ENCODE measurements at regions not wholly inside any gene's neighbourhood (a gene's known extent, or its start where the extent isn't known, plus 50 kb on each side); places are given as distances from the start of the nearest gene placed in this dataset.

GRCh38 chr5:147996379-147996778, 67.4 kb upstream of the SPINK5 start (continued):
- TF ChIP-seq ZNF560 (tag by site-specific recombination; IDR thresholded peaks at IDR 0.05; ENCODE audit: borderline replicate concordance) (no peak), ZNF530 (tag by site-specific recombination; IDR thresholded peaks at IDR 0.05; ENCODE audit: low read depth) (no peak), ZNF175 (tag by site-specific recombination; IDR thresholded peaks at IDR 0.05) (no peak), ZBTB20 (tag by site-specific recombination; IDR thresholded peaks at IDR 0.05) (no peak)
- TF ChIP-seq, protein P1, sequence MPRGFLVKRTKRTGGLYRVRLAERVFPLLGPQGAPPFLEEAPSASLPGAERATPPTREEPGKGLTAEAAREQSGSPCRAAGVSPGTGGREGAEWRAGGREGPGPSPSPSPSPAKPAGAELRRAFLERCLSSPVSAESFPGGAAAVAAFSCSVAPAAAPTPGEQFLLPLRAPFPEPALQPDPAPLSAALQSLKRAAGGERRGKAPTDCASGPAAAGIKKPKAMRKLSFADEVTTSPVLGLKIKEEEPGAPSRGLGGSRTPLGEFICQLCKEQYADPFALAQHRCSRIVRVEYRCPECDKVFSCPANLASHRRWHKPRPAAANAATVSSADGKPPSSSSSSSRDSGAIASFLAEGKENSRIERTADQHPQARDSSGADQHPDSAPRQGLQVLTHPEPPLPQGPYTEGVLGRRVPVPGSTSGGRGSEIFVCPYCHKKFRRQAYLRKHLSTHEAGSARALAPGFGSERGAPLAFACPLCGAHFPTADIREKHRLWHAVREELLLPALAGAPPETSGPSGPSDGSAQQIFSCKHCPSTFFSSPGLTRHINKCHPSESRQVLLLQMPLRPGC (tag by site-specific recombination; IDR thresholded peaks at IDR 0.05), result no peak

DNA sequence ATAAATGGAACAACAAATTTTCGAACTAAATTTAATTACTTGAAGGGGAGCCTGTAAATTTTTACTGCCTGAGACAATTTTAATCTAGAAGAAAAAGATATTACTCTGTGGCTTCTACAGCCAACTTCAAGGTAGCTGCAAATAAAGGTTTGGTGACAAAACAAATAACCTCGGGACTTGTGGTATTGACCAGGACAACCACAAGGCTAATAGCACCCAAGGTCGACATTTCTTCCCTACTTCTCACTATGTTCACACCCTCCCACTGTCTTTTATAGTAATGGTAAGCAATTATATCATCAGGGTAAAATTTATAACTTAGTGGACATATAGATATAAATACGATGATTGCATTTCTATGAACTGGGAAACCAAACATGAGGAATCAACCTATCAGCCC, 67.9 kb upstream of the SPINK5 start:
- TF ChIP-seq KLF10 (tag by site-specific recombination; IDR thresholded peaks at IDR 0.05), result no peak
- TF ChIP-seq GLIS2 (tag by site-specific recombination; IDR thresholded peaks at IDR 0.05), result no peak
- no peak for TF ChIP-seq ZNF121 (tag by site-specific recombination; IDR thresholded peaks at IDR 0.05)
- TF ChIP-seq GLI4 (tag by site-specific recombination; IDR thresholded peaks at IDR 0.05), result no peak
- no peak for TF ChIP-seq ZSCAN23 (tag by site-specific recombination; IDR thresholded peaks at IDR 0.05)
- TF ChIP-seq TCF7L2 (IDR thresholded peaks at IDR 0.05; ENCODE audit: borderline replicate concordance, low read depth, low read length), result no peak
- no peak for TF ChIP-seq SP2 (tag by site-specific recombination; IDR thresholded peaks at IDR 0.05)
- no peak for TF ChIP-seq ZBTB21 (tag by site-specific recombination; IDR thresholded peaks at IDR 0.05)
- no peak for TF ChIP-seq ZNF324 (tag by site-specific recombination; IDR thresholded peaks at IDR 0.05)
- no peak for TF ChIP-seq ZNF830 (tag by site-specific recombination; IDR thresholded peaks at IDR 0.05; ENCODE audit: low read depth)
- no peak for TF ChIP-seq OSR2 (tag by site-specific recombination; IDR thresholded peaks at IDR 0.05)
- Histone ChIP-seq H3K27ac (ENCODE audit: extremely low read depth, low read depth, low read length) (no peak overlapping the region), H3K4me1 (ENCODE audit: control insufficient read depth, insufficient read depth, low read length) (no peaks in the 10 kb centered on the region), H3K9me3 (ENCODE audit: control insufficient read depth, insufficient read depth, low read depth, low read length) (no peaks in the 10 kb centered on the region), H3K36me3 (ENCODE audit: control insufficient read depth in 2 of 2, insufficient read depth in 1 of 2, low read length in 2 of 2) (no peaks in the 10 kb centered on the region), H3K4me3 (ENCODE audit: low read depth, low read length) (no peak overlapping the region)
- ChIA-PET CTCF (no interaction called here), POLR2A (no interaction called here)

DNA sequence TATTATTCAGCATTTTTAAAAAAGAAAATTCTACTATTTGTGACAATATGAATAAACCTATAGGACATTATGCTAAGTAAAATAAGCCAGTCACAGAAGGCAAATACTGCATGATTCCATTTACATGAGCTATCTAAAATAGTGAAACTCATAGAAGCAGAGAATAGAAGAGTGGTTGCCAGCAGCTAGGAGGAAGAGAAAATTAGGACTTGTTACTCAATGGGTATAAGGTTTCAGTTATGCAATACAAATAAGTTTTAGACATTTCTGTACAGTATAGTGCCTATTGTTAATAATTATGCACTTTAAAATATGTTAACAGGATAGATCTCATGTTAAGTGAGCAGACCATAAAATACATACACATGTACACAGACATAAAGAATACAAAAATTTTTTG, 73.8 kb upstream of the SPINK5 start:
- CTCF ChIA-PET, result interaction anchor here (0.6 kb wide), 1 partner anchor 14 kb away, joined by 3 read pairs; no protein-coding TSS in a partner anchor
- Histone ChIP-seq H3K36me3 (ENCODE audit: control insufficient read depth in 2 of 2, insufficient read depth in 1 of 2, low read length in 2 of 2) (no peaks in the 10 kb centered on the region), H3K27ac (ENCODE audit: extremely low read depth, low read depth, low read length) (no peak overlapping the region), H3K9me3 (ENCODE audit: control insufficient read depth, insufficient read depth, low read depth, low read length) (no peaks in the 10 kb centered on the region), H3K4me3 (ENCODE audit: low read depth, low read length) (no peak overlapping the region), H3K4me1 (ENCODE audit: control insufficient read depth, insufficient read depth, low read length) (no peaks in the 10 kb centered on the region)
- POLR2A ChIA-PET, result no interaction called here
- TF ChIP-seq, protein P2, sequence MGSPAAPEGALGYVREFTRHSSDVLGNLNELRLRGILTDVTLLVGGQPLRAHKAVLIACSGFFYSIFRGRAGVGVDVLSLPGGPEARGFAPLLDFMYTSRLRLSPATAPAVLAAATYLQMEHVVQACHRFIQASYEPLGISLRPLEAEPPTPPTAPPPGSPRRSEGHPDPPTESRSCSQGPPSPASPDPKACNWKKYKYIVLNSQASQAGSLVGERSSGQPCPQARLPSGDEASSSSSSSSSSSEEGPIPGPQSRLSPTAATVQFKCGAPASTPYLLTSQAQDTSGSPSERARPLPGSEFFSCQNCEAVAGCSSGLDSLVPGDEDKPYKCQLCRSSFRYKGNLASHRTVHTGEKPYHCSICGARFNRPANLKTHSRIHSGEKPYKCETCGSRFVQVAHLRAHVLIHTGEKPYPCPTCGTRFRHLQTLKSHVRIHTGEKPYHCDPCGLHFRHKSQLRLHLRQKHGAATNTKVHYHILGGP (tag by site-specific recombination; IDR thresholded peaks at IDR 0.05), result no peak
- TF ChIP-seq ZBTB6 (tag by site-specific recombination; IDR thresholded peaks at IDR 0.05), result no peak
- no peak for TF ChIP-seq ZNF433 (tag by site-specific recombination; IDR thresholded peaks at IDR 0.05; ENCODE audit: low read depth)
- no peak for TF ChIP-seq ZBTB1 (tag by site-specific recombination; IDR thresholded peaks at IDR 0.05)
- TF ChIP-seq ZNF350 (tag by site-specific recombination; IDR thresholded peaks at IDR 0.05), result no peak
- TF ChIP-seq, protein P3, sequence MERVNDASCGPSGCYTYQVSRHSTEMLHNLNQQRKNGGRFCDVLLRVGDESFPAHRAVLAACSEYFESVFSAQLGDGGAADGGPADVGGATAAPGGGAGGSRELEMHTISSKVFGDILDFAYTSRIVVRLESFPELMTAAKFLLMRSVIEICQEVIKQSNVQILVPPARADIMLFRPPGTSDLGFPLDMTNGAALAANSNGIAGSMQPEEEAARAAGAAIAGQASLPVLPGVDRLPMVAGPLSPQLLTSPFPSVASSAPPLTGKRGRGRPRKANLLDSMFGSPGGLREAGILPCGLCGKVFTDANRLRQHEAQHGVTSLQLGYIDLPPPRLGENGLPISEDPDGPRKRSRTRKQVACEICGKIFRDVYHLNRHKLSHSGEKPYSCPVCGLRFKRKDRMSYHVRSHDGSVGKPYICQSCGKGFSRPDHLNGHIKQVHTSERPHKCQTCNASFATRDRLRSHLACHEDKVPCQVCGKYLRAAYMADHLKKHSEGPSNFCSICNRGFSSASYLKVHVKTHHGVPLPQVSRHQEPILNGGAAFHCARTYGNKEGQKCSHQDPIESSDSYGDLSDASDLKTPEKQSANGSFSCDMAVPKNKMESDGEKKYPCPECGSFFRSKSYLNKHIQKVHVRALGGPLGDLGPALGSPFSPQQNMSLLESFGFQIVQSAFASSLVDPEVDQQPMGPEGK (tag by site-specific recombination; IDR thresholded peaks at IDR 0.05), result no peak
- no peak for TF ChIP-seq EGR2 (tag by site-specific recombination; IDR thresholded peaks at IDR 0.05; ENCODE audit: low read depth)
- no peak for TF ChIP-seq PBX3 (CRISPR knock-in tag; IDR thresholded peaks at IDR 0.05)
- TF ChIP-seq ZNF747 (tag by site-specific recombination; IDR thresholded peaks at IDR 0.05), result no peak
- no peak for TF ChIP-seq GFI1B (tag by site-specific recombination; IDR thresholded peaks at IDR 0.05)
- no peak for TF ChIP-seq IKZF3 (tag by site-specific recombination; IDR thresholded peaks at IDR 0.05)

Measured in HEK293 (cell line).